ENCODE measurements at regions not wholly inside any gene's neighbourhood (a gene's known extent, or its start where the extent isn't known, plus 50 kb on each side); places are given as distances from the start of the nearest gene placed in this dataset.

GRCh38 chr20:63145156-63145555 lies 70.8 kb downstream of the YTHDF1 start:
- no peak for TF ChIP-seq CTCF (IDR thresholded peaks at IDR 0.05; ENCODE audit: unreplicated experiment in 3 of 3)

GRCh38 chr20:63142933-63143332 lies 73.0 kb downstream of the YTHDF1 start:
- Mint-ChIP-seq H3K27ac (no peak overlapping the region), H3K27me3 (ENCODE audit: low read depth) (peaks cover 74% of the 10 kb centered on the region), H3K4me1 (no peaks in the 10 kb centered on the region), H3K9me3 (peaks cover 6% of the 10 kb centered on the region), H3K4me3 (no peak overlapping the region), H3K36me3 (ENCODE audit: low read depth) (no peaks in the 10 kb centered on the region)
- no peak for TF ChIP-seq CTCF (IDR thresholded peaks at IDR 0.05; ENCODE audit: unreplicated experiment in 3 of 3)

More at GRCh38 chr20:63145156-63145555, 70.8 kb downstream of the YTHDF1 start:
- H3K4me3 Mint-ChIP-seq: no peak overlapping the region
- peaks cover 7% of the 10 kb centered on the region for H3K4me1 Mint-ChIP-seq
- H3K27me3 Mint-ChIP-seq (ENCODE audit: low read depth): peaks cover 66% of the 10 kb centered on the region
- H3K27ac Mint-ChIP-seq: no peak overlapping the region
- H3K9me3 Mint-ChIP-seq: peaks cover 19% of the 10 kb centered on the region
- peaks cover 4% of the 10 kb centered on the region for H3K36me3 Mint-ChIP-seq (ENCODE audit: low read depth)

GRCh38 chr20:63141531-63141930 lies 74.4 kb downstream of the YTHDF1 start:
- no peaks in the 10 kb centered on the region for H3K36me3 Mint-ChIP-seq (ENCODE audit: low read depth)
- H3K9me3 Mint-ChIP-seq: no peaks in the 10 kb centered on the region
- no peak for TF ChIP-seq CTCF (IDR thresholded peaks at IDR 0.05; ENCODE audit: unreplicated experiment in 3 of 3)
- no peak overlapping the region for H3K27ac Mint-ChIP-seq
- H3K4me1 Mint-ChIP-seq: no peaks in the 10 kb centered on the region
- H3K4me3 Mint-ChIP-seq: no peak overlapping the region
- H3K27me3 Mint-ChIP-seq (ENCODE audit: low read depth): peaks cover 75% of the 10 kb centered on the region

- Mint-ChIP-seq H3K36me3 (ENCODE audit: low read depth) (no peaks in the 10 kb centered on the region), H3K4me1 (no peaks in the 10 kb centered on the region), H3K4me3 (no peak overlapping the region), H3K9me3 (no peaks in the 10 kb centered on the region), H3K27ac (no peak overlapping the region), H3K27me3 (ENCODE audit: low read depth) (peaks cover 79% of the 10 kb centered on the region)
- TF ChIP-seq CTCF (IDR thresholded peaks at IDR 0.05; ENCODE audit: unreplicated experiment in 3 of 3): no peak
Observed at GRCh38 chr20:63140514-63141433, 75.2 kb downstream of the YTHDF1 start.

- Mint-ChIP-seq H3K36me3 (ENCODE audit: low read depth) (no peaks in the 10 kb centered on the region), H3K9me3 (no peaks in the 10 kb centered on the region), H3K4me1 (no peaks in the 10 kb centered on the region), H3K27ac (no peak overlapping the region), H3K4me3 (no peak overlapping the region), H3K27me3 (ENCODE audit: low read depth) (peaks cover 74% of the 10 kb centered on the region)
- TF ChIP-seq CTCF (IDR thresholded peaks at IDR 0.05; ENCODE audit: unreplicated experiment in 3 of 3): no peak
Observed at GRCh38 chr20:63139837-63140236, 76.1 kb downstream of the YTHDF1 start.

- no peaks in the 10 kb centered on the region for H3K9me3 Mint-ChIP-seq
- no peaks in the 10 kb centered on the region for H3K36me3 Mint-ChIP-seq (ENCODE audit: low read depth)
- H3K27me3 Mint-ChIP-seq (ENCODE audit: low read depth): peaks cover 72% of the 10 kb centered on the region
- no peaks in the 10 kb centered on the region for H3K4me1 Mint-ChIP-seq
- no peak overlapping the region for H3K4me3 Mint-ChIP-seq
- no peak for TF ChIP-seq CTCF (IDR thresholded peaks at IDR 0.05; ENCODE audit: unreplicated experiment in 3 of 3)
- H3K27ac Mint-ChIP-seq: no peak overlapping the region
Observed at GRCh38 chr20:63139356-63139755, 76.6 kb downstream of the YTHDF1 start.
